ENCODE measurements at regions not wholly inside any gene's neighbourhood (a gene's known extent, or its start where the extent isn't known, plus 50 kb on each side); places are given as distances from the start of the nearest gene placed in this dataset.
"Not testable (repeated sequence)": the region's sequence is repeated elsewhere in the genome, so short reads cannot be mapped to it uniquely, and the experiment has no call there.

- DNase-seq (ENCODE audit: low spot score): no peak
These were observed 103.8 kb downstream of the SHOX start for GRCh38 chrX:734362-734761.

GRCh38 chrX:733961-734360, 103.4 kb downstream of the SHOX start:
- no peak for DNase-seq (ENCODE audit: low spot score)

GRCh38 chrX:729583-730409, 99.2 kb downstream of the SHOX start:
- DNase-seq (ENCODE audit: low spot score): no peak

- DNase-seq (ENCODE audit: low spot score): not testable (repeated sequence)
These were observed 98.5 kb downstream of the SHOX start for GRCh38 chrX:729101-729500.

- not testable (repeated sequence) for DNase-seq (ENCODE audit: low spot score)
These were observed 98.0 kb downstream of the SHOX start for GRCh38 chrX:728639-729038.

- DNase-seq (ENCODE audit: low spot score): peak; percentile 6
These were observed 97.4 kb downstream of the SHOX start for GRCh38 chrX:727738-728621.

GRCh38 chrX:725971-726370, 95.4 kb downstream of the SHOX start:
- DNase-seq (ENCODE audit: low spot score): no peak

GRCh38 chrX:724256-724655, 93.7 kb downstream of the SHOX start:
- DNase-seq (ENCODE audit: low spot score): no peak

GRCh38 chrX:723781-724180, 93.2 kb downstream of the SHOX start:
- no peak for DNase-seq (ENCODE audit: low spot score)

- DNase-seq (ENCODE audit: low spot score): no peak
These were observed 90.8 kb downstream of the SHOX start for GRCh38 chrX:721354-721753.

GRCh38 chrX:720825-721224, 90.2 kb downstream of the SHOX start:
- DNase-seq (ENCODE audit: low spot score): no peak

- no peak for DNase-seq (ENCODE audit: low spot score)
These were observed 89.7 kb downstream of the SHOX start for GRCh38 chrX:720250-720649.

GRCh38 chrX:716136-716535, 85.5 kb downstream of the SHOX start:
- no peak for DNase-seq (ENCODE audit: low spot score)

GRCh38 chrX:714131-714530, 83.5 kb downstream of the SHOX start:
- DNase-seq (ENCODE audit: low spot score): no peak
